ENCODE measurements at regions not wholly inside any gene's neighbourhood (a gene's known extent, or its start where the extent isn't known, plus 50 kb on each side); places are given as distances from the start of the nearest gene placed in this dataset.

GRCh38 chr4:30917946-30918345 lies 197.8 kb downstream of the PCDH7 start:
- no peak overlapping the region for H3K4me3 ChIP-seq (ENCODE audit: low read depth in 1 of 2, low read length in 2 of 2)
- H3K36me3 ChIP-seq (ENCODE audit: control insufficient read depth in 2 of 2, insufficient read depth in 2 of 2, low read length in 1 of 2), result peaks cover 0 to 2% of the 10 kb centered on the region in 2 donors
- H3K27me3 ChIP-seq (ENCODE audit: control insufficient read depth in 1 of 2, insufficient read depth in 2 of 2, low read length in 2 of 2), result no peaks in the 10 kb centered on the region
- no peaks in the 10 kb centered on the region for H3K9me3 ChIP-seq (ENCODE audit: control insufficient read depth in 2 of 2, insufficient read depth in 1 of 2, low read depth in 1 of 2, low read length in 1 of 2)
- H3K27ac ChIP-seq (ENCODE audit: low read depth in 2 of 2, low read length in 1 of 2), result no peak overlapping the region
- H3K4me1 ChIP-seq (ENCODE audit: control insufficient read depth in 2 of 2, insufficient read depth in 2 of 2, low read length in 1 of 2), result no peaks in the 10 kb centered on the region

- 79 to 92% methylated on average over 1 of the region's 1 CpG for WGBS, 2 donors
- no peaks in the 10 kb centered on the region for H3K27me3 ChIP-seq (ENCODE audit: control insufficient read depth in 1 of 2, insufficient read depth in 2 of 2, low read length in 2 of 2)
- H3K4me3 ChIP-seq (ENCODE audit: low read depth in 1 of 2, low read length in 2 of 2), result no peak overlapping the region
- no peaks in the 10 kb centered on the region for H3K9me3 ChIP-seq (ENCODE audit: control insufficient read depth in 2 of 2, insufficient read depth in 1 of 2, low read depth in 1 of 2, low read length in 1 of 2)
- no peak overlapping the region for H3K27ac ChIP-seq (ENCODE audit: low read depth in 2 of 2, low read length in 1 of 2)
- no peaks in the 10 kb centered on the region for H3K4me1 ChIP-seq (ENCODE audit: control insufficient read depth in 2 of 2, insufficient read depth in 2 of 2, low read length in 1 of 2)
- peaks cover 0 to 2% of the 10 kb centered on the region in 2 donors for H3K36me3 ChIP-seq (ENCODE audit: control insufficient read depth in 2 of 2, insufficient read depth in 2 of 2, low read length in 1 of 2)
These were observed 199.3 kb downstream of the PCDH7 start for GRCh38 chr4:30919458-30919857.

GRCh38 chr4:30920043-30920442 lies 199.9 kb downstream of the PCDH7 start:
- WGBS, 2 donors, result 93 to 95% methylated on average over 11 of the region's 11 CpGs
- no peaks in the 10 kb centered on the region for H3K4me1 ChIP-seq (ENCODE audit: control insufficient read depth in 2 of 2, insufficient read depth in 2 of 2, low read length in 1 of 2)
- no peaks in the 10 kb centered on the region for H3K27me3 ChIP-seq (ENCODE audit: control insufficient read depth in 1 of 2, insufficient read depth in 2 of 2, low read length in 2 of 2)
- H3K36me3 ChIP-seq (ENCODE audit: control insufficient read depth in 2 of 2, insufficient read depth in 2 of 2, low read length in 1 of 2), result peaks cover 0 to 2% of the 10 kb centered on the region in 2 donors
- H3K27ac ChIP-seq (ENCODE audit: low read depth in 2 of 2, low read length in 1 of 2), result no peak overlapping the region
- no peaks in the 10 kb centered on the region for H3K9me3 ChIP-seq (ENCODE audit: control insufficient read depth in 2 of 2, insufficient read depth in 1 of 2, low read depth in 1 of 2, low read length in 1 of 2)
- no peak overlapping the region for H3K4me3 ChIP-seq (ENCODE audit: low read depth in 1 of 2, low read length in 2 of 2)

GRCh38 chr4:30922625-30923024 lies 202.5 kb downstream of the PCDH7 start:
- WGBS, 2 donors, result 88 to 90% methylated on average over 4 of the region's 4 CpGs
- no peaks in the 10 kb centered on the region for H3K4me1 ChIP-seq (ENCODE audit: control insufficient read depth in 2 of 2, insufficient read depth in 2 of 2, low read length in 1 of 2)
- no peaks in the 10 kb centered on the region for H3K27me3 ChIP-seq (ENCODE audit: control insufficient read depth in 1 of 2, insufficient read depth in 2 of 2, low read length in 2 of 2)
- H3K4me3 ChIP-seq (ENCODE audit: low read depth in 1 of 2, low read length in 2 of 2), result no peak overlapping the region
- no peak overlapping the region for H3K27ac ChIP-seq (ENCODE audit: low read depth in 2 of 2, low read length in 1 of 2)
- peaks cover 0 to 2% of the 10 kb centered on the region in 2 donors for H3K36me3 ChIP-seq (ENCODE audit: control insufficient read depth in 2 of 2, insufficient read depth in 2 of 2, low read length in 1 of 2)
- H3K9me3 ChIP-seq (ENCODE audit: control insufficient read depth in 2 of 2, insufficient read depth in 1 of 2, low read depth in 1 of 2, low read length in 1 of 2), result no peaks in the 10 kb centered on the region

GRCh38 chr4:30924495-30924894 lies 204.3 kb downstream of the PCDH7 start:
- no peaks in the 10 kb centered on the region for H3K9me3 ChIP-seq (ENCODE audit: control insufficient read depth in 2 of 2, insufficient read depth in 1 of 2, low read depth in 1 of 2, low read length in 1 of 2)
- H3K27me3 ChIP-seq (ENCODE audit: control insufficient read depth in 1 of 2, insufficient read depth in 2 of 2, low read length in 2 of 2), result no peaks in the 10 kb centered on the region
- no peak overlapping the region for H3K4me3 ChIP-seq (ENCODE audit: low read depth in 1 of 2, low read length in 2 of 2)
- peaks cover 0 to 2% of the 10 kb centered on the region in 2 donors for H3K36me3 ChIP-seq (ENCODE audit: control insufficient read depth in 2 of 2, insufficient read depth in 2 of 2, low read length in 1 of 2)
- H3K27ac ChIP-seq (ENCODE audit: low read depth in 2 of 2, low read length in 1 of 2), result no peak overlapping the region
- H3K4me1 ChIP-seq (ENCODE audit: control insufficient read depth in 2 of 2, insufficient read depth in 2 of 2, low read length in 1 of 2), result no peaks in the 10 kb centered on the region

- 95 to 97% methylated on average over 2 of the region's 2 CpGs for WGBS, 2 donors
- no peaks in the 10 kb centered on the region for H3K27me3 ChIP-seq (ENCODE audit: control insufficient read depth in 1 of 2, insufficient read depth in 2 of 2, low read length in 2 of 2)
- H3K36me3 ChIP-seq (ENCODE audit: control insufficient read depth in 2 of 2, insufficient read depth in 2 of 2, low read length in 1 of 2), result no peaks in the 10 kb centered on the region
- peaks cover 0 to 3% of the 10 kb centered on the region in 2 donors for H3K9me3 ChIP-seq (ENCODE audit: control insufficient read depth in 2 of 2, insufficient read depth in 1 of 2, low read depth in 1 of 2, low read length in 1 of 2)
- H3K4me1 ChIP-seq (ENCODE audit: control insufficient read depth in 2 of 2, insufficient read depth in 2 of 2, low read length in 1 of 2), result no peaks in the 10 kb centered on the region
- H3K4me3 ChIP-seq (ENCODE audit: low read depth in 1 of 2, low read length in 2 of 2), result no peak overlapping the region
- no peak overlapping the region for H3K27ac ChIP-seq (ENCODE audit: low read depth in 2 of 2, low read length in 1 of 2)
These were observed 209.5 kb downstream of the PCDH7 start for GRCh38 chr4:30929649-30930048.

GRCh38 chr4:30930276-30930675 lies 210.1 kb downstream of the PCDH7 start:
- 85 to 90% methylated on average over 4 of the region's 4 CpGs for WGBS, 2 donors
- Histone ChIP-seq H3K4me1 (ENCODE audit: control insufficient read depth in 2 of 2, insufficient read depth in 2 of 2, low read length in 1 of 2) (no peaks in the 10 kb centered on the region), H3K9me3 (ENCODE audit: control insufficient read depth in 2 of 2, insufficient read depth in 1 of 2, low read depth in 1 of 2, low read length in 1 of 2) (peaks cover 0 to 3% of the 10 kb centered on the region in 2 donors), H3K4me3 (ENCODE audit: low read depth in 1 of 2, low read length in 2 of 2) (no peak overlapping the region), H3K27me3 (ENCODE audit: control insufficient read depth in 1 of 2, insufficient read depth in 2 of 2, low read length in 2 of 2) (no peaks in the 10 kb centered on the region), H3K36me3 (ENCODE audit: control insufficient read depth in 2 of 2, insufficient read depth in 2 of 2, low read length in 1 of 2) (no peaks in the 10 kb centered on the region), H3K27ac (ENCODE audit: low read depth in 2 of 2, low read length in 1 of 2) (no peak overlapping the region)

GRCh38 chr4:30932581-30932980 lies 212.4 kb downstream of the PCDH7 start:
- Histone ChIP-seq H3K27me3 (ENCODE audit: control insufficient read depth in 1 of 2, insufficient read depth in 2 of 2, low read length in 2 of 2) (no peaks in the 10 kb centered on the region), H3K36me3 (ENCODE audit: control insufficient read depth in 2 of 2, insufficient read depth in 2 of 2, low read length in 1 of 2) (no peaks in the 10 kb centered on the region), H3K4me3 (ENCODE audit: low read depth in 1 of 2, low read length in 2 of 2) (no peak overlapping the region), H3K9me3 (ENCODE audit: control insufficient read depth in 2 of 2, insufficient read depth in 1 of 2, low read depth in 1 of 2, low read length in 1 of 2) (peaks cover 0 to 3% of the 10 kb centered on the region in 2 donors), H3K27ac (ENCODE audit: low read depth in 2 of 2, low read length in 1 of 2) (no peak overlapping the region), H3K4me1 (ENCODE audit: control insufficient read depth in 2 of 2, insufficient read depth in 2 of 2, low read length in 1 of 2) (no peaks in the 10 kb centered on the region)
- WGBS, 2 donors, result 80 to 93% methylated on average over 3 of the region's 3 CpGs

GRCh38 chr4:30939069-30939468 lies 218.9 kb downstream of the PCDH7 start:
- Histone ChIP-seq H3K9me3 (ENCODE audit: control insufficient read depth in 2 of 2, insufficient read depth in 1 of 2, low read depth in 1 of 2, low read length in 1 of 2) (no peaks in the 10 kb centered on the region), H3K4me1 (ENCODE audit: control insufficient read depth in 2 of 2, insufficient read depth in 2 of 2, low read length in 1 of 2) (no peaks in the 10 kb centered on the region), H3K27ac (ENCODE audit: low read depth in 2 of 2, low read length in 1 of 2) (no peak overlapping the region), H3K27me3 (ENCODE audit: control insufficient read depth in 1 of 2, insufficient read depth in 2 of 2, low read length in 2 of 2) (no peaks in the 10 kb centered on the region), H3K4me3 (ENCODE audit: low read depth in 1 of 2, low read length in 2 of 2) (no peak overlapping the region), H3K36me3 (ENCODE audit: control insufficient read depth in 2 of 2, insufficient read depth in 2 of 2, low read length in 1 of 2) (no peaks in the 10 kb centered on the region)

GRCh38 chr4:30939684-30940083 lies 219.5 kb downstream of the PCDH7 start:
- Histone ChIP-seq H3K9me3 (ENCODE audit: control insufficient read depth in 2 of 2, insufficient read depth in 1 of 2, low read depth in 1 of 2, low read length in 1 of 2) (no peaks in the 10 kb centered on the region), H3K27ac (ENCODE audit: low read depth in 2 of 2, low read length in 1 of 2) (no peak overlapping the region), H3K36me3 (ENCODE audit: control insufficient read depth in 2 of 2, insufficient read depth in 2 of 2, low read length in 1 of 2) (no peaks in the 10 kb centered on the region), H3K27me3 (ENCODE audit: control insufficient read depth in 1 of 2, insufficient read depth in 2 of 2, low read length in 2 of 2) (no peaks in the 10 kb centered on the region), H3K4me3 (ENCODE audit: low read depth in 1 of 2, low read length in 2 of 2) (no peak overlapping the region), H3K4me1 (ENCODE audit: control insufficient read depth in 2 of 2, insufficient read depth in 2 of 2, low read length in 1 of 2) (no peaks in the 10 kb centered on the region)
- 42 to 56% methylated on average over 4 of the region's 4 CpGs for WGBS, 2 donors

All from esophagus (tissue), 2 donors.